ENCODE measurements at regions not wholly inside any gene's neighbourhood (a gene's known extent, or its start where the extent isn't known, plus 50 kb on each side); places are given as distances from the start of the nearest gene placed in this dataset.

- no peak overlapping the region for H3K4me3 Mint-ChIP-seq
- no peaks in the 10 kb centered on the region for H3K27me3 Mint-ChIP-seq
- H3K27ac Mint-ChIP-seq (ENCODE audit: low read depth): no peak overlapping the region
- H3K36me3 Mint-ChIP-seq (ENCODE audit: insufficient read depth): no peaks in the 10 kb centered on the region
- H3K4me1 Mint-ChIP-seq: no peaks in the 10 kb centered on the region
- no peak for DNase-seq (ENCODE audit: low spot score in 2 of 2)
- H3K9me3 Mint-ChIP-seq: peaks cover 5% of the 10 kb centered on the region
- no peak for ATAC-seq (replicated peaks; ENCODE audit: extremely low read depth, poor library complexity, severe bottlenecking)
Observed at GRCh38 chr11:127281534-127281933, 281.0 kb upstream of the KIRREL3 start.

GRCh38 chr11:127275774-127276173 lies 275.2 kb upstream of the KIRREL3 start:
- Mint-ChIP-seq H3K27ac (ENCODE audit: low read depth) (no peak overlapping the region), H3K36me3 (ENCODE audit: insufficient read depth) (peaks cover 2% of the 10 kb centered on the region), H3K4me1 (no peaks in the 10 kb centered on the region), H3K9me3 (peaks cover 26% of the 10 kb centered on the region), H3K27me3 (no peaks in the 10 kb centered on the region), H3K4me3 (no peak overlapping the region)
- no peak for DNase-seq (ENCODE audit: low spot score in 2 of 2)
- ATAC-seq (replicated peaks; ENCODE audit: extremely low read depth, poor library complexity, severe bottlenecking): no peak

- Mint-ChIP-seq H3K9me3 (peaks cover 26% of the 10 kb centered on the region), H3K27me3 (no peaks in the 10 kb centered on the region), H3K27ac (ENCODE audit: low read depth) (no peak overlapping the region), H3K36me3 (ENCODE audit: insufficient read depth) (peaks cover 2% of the 10 kb centered on the region), H3K4me1 (no peaks in the 10 kb centered on the region), H3K4me3 (no peak overlapping the region)
- no peak for DNase-seq (ENCODE audit: low spot score in 2 of 2)
- no peak for ATAC-seq (replicated peaks; ENCODE audit: extremely low read depth, poor library complexity, severe bottlenecking)
Observed at GRCh38 chr11:127274328-127274676, 273.7 kb upstream of the KIRREL3 start.

GRCh38 chr11:127273593-127274327 lies 273.2 kb upstream of the KIRREL3 start:
- Mint-ChIP-seq H3K36me3 (ENCODE audit: insufficient read depth) (peaks cover 2% of the 10 kb centered on the region), H3K27ac (ENCODE audit: low read depth) (no peak overlapping the region), H3K4me1 (no peaks in the 10 kb centered on the region), H3K27me3 (no peaks in the 10 kb centered on the region), H3K9me3 (peaks cover 26% of the 10 kb centered on the region), H3K4me3 (no peak overlapping the region)
- no peak for ATAC-seq (replicated peaks; ENCODE audit: extremely low read depth, poor library complexity, severe bottlenecking)
- no peak for DNase-seq (ENCODE audit: low spot score in 2 of 2)

- Mint-ChIP-seq H3K36me3 (ENCODE audit: insufficient read depth) (peaks cover 2% of the 10 kb centered on the region), H3K9me3 (peaks cover 32% of the 10 kb centered on the region), H3K27ac (ENCODE audit: low read depth) (no peak overlapping the region), H3K4me3 (no peak overlapping the region), H3K4me1 (no peaks in the 10 kb centered on the region), H3K27me3 (no peaks in the 10 kb centered on the region)
- no peak for DNase-seq (ENCODE audit: low spot score in 2 of 2)
- no peak for ATAC-seq (replicated peaks; ENCODE audit: extremely low read depth, poor library complexity, severe bottlenecking)
Observed at GRCh38 chr11:127270851-127271250, 270.3 kb upstream of the KIRREL3 start.

- no peak overlapping the region for H3K27ac Mint-ChIP-seq (ENCODE audit: low read depth)
- no peaks in the 10 kb centered on the region for H3K4me1 Mint-ChIP-seq
- peaks cover 2% of the 10 kb centered on the region for H3K36me3 Mint-ChIP-seq (ENCODE audit: insufficient read depth)
- no peak for ATAC-seq (replicated peaks; ENCODE audit: extremely low read depth, poor library complexity, severe bottlenecking)
- peaks cover 31% of the 10 kb centered on the region for H3K9me3 Mint-ChIP-seq
- H3K27me3 Mint-ChIP-seq: no peaks in the 10 kb centered on the region
- DNase-seq (ENCODE audit: low spot score in 2 of 2): no peak
- H3K4me3 Mint-ChIP-seq: no peak overlapping the region
Observed at GRCh38 chr11:127269911-127270310, 269.3 kb upstream of the KIRREL3 start.

GRCh38 chr11:127268932-127269331 lies 268.4 kb upstream of the KIRREL3 start:
- no peaks in the 10 kb centered on the region for H3K27me3 Mint-ChIP-seq
- peaks cover 27% of the 10 kb centered on the region for H3K9me3 Mint-ChIP-seq
- peaks cover 2% of the 10 kb centered on the region for H3K36me3 Mint-ChIP-seq (ENCODE audit: insufficient read depth)
- H3K4me3 Mint-ChIP-seq: no peak overlapping the region
- H3K4me1 Mint-ChIP-seq: no peaks in the 10 kb centered on the region
- ATAC-seq (replicated peaks; ENCODE audit: extremely low read depth, poor library complexity, severe bottlenecking) (no peak), DNase-seq (ENCODE audit: low spot score in 2 of 2) (no peak)
- H3K27ac Mint-ChIP-seq (ENCODE audit: low read depth): no peak overlapping the region

- Mint-ChIP-seq H3K27ac (ENCODE audit: low read depth) (no peak overlapping the region), H3K4me1 (no peaks in the 10 kb centered on the region), H3K36me3 (ENCODE audit: insufficient read depth) (peaks cover 2% of the 10 kb centered on the region), H3K9me3 (peaks cover 31% of the 10 kb centered on the region), H3K4me3 (no peak overlapping the region), H3K27me3 (no peaks in the 10 kb centered on the region)
- ATAC-seq (replicated peaks; ENCODE audit: extremely low read depth, poor library complexity, severe bottlenecking) (no peak), DNase-seq (ENCODE audit: low spot score in 2 of 2) (no peak)
Observed at GRCh38 chr11:127268521-127268920, 268.0 kb upstream of the KIRREL3 start.

- no peak overlapping the region for H3K4me3 Mint-ChIP-seq
- peaks cover 10% of the 10 kb centered on the region for H3K9me3 Mint-ChIP-seq
- H3K36me3 Mint-ChIP-seq (ENCODE audit: insufficient read depth): no peaks in the 10 kb centered on the region
- no peak overlapping the region for H3K27ac Mint-ChIP-seq (ENCODE audit: low read depth)
- ATAC-seq (replicated peaks; ENCODE audit: extremely low read depth, poor library complexity, severe bottlenecking) (no peak), DNase-seq (ENCODE audit: low spot score in 2 of 2) (no peak)
- H3K27me3 Mint-ChIP-seq: no peaks in the 10 kb centered on the region
- H3K4me1 Mint-ChIP-seq: no peaks in the 10 kb centered on the region
Observed at GRCh38 chr11:127259102-127259501, 258.5 kb upstream of the KIRREL3 start.

- DNase-seq (ENCODE audit: low spot score in 2 of 2) (no peak), ATAC-seq (replicated peaks; ENCODE audit: extremely low read depth, poor library complexity, severe bottlenecking) (no peak)
- Mint-ChIP-seq H3K4me1 (no peaks in the 10 kb centered on the region), H3K9me3 (peaks cover 5% of the 10 kb centered on the region), H3K4me3 (no peak overlapping the region), H3K27me3 (no peaks in the 10 kb centered on the region), H3K27ac (ENCODE audit: low read depth) (no peak overlapping the region), H3K36me3 (ENCODE audit: insufficient read depth) (no peaks in the 10 kb centered on the region)
Observed at GRCh38 chr11:127255209-127255608, 254.6 kb upstream of the KIRREL3 start.

GRCh38 chr11:127252321-127252720 lies 251.8 kb upstream of the KIRREL3 start:
- Mint-ChIP-seq H3K4me1 (no peaks in the 10 kb centered on the region), H3K9me3 (no peaks in the 10 kb centered on the region), H3K27ac (ENCODE audit: low read depth) (no peak overlapping the region), H3K27me3 (no peaks in the 10 kb centered on the region), H3K4me3 (no peak overlapping the region), H3K36me3 (ENCODE audit: insufficient read depth) (no peaks in the 10 kb centered on the region)
- DNase-seq (ENCODE audit: low spot score in 2 of 2): no peak
- ATAC-seq (replicated peaks; ENCODE audit: extremely low read depth, poor library complexity, severe bottlenecking): no peak

GRCh38 chr11:127249576-127249975 lies 249.0 kb upstream of the KIRREL3 start:
- H3K36me3 Mint-ChIP-seq (ENCODE audit: insufficient read depth): no peaks in the 10 kb centered on the region
- ATAC-seq (replicated peaks; ENCODE audit: extremely low read depth, poor library complexity, severe bottlenecking): no peak
- no peak overlapping the region for H3K4me3 Mint-ChIP-seq
- no peak overlapping the region for H3K27ac Mint-ChIP-seq (ENCODE audit: low read depth)
- H3K4me1 Mint-ChIP-seq: no peaks in the 10 kb centered on the region
- no peaks in the 10 kb centered on the region for H3K27me3 Mint-ChIP-seq
- peaks cover 8% of the 10 kb centered on the region for H3K9me3 Mint-ChIP-seq
- no peak for DNase-seq (ENCODE audit: low spot score in 2 of 2)

- Mint-ChIP-seq H3K4me1 (no peaks in the 10 kb centered on the region), H3K27ac (ENCODE audit: low read depth) (no peak overlapping the region), H3K9me3 (peaks cover 8% of the 10 kb centered on the region), H3K36me3 (ENCODE audit: insufficient read depth) (no peaks in the 10 kb centered on the region), H3K4me3 (no peak overlapping the region), H3K27me3 (no peaks in the 10 kb centered on the region)
- no peak for ATAC-seq (replicated peaks; ENCODE audit: extremely low read depth, poor library complexity, severe bottlenecking)
- DNase-seq (ENCODE audit: low spot score in 2 of 2): no peak
Observed at GRCh38 chr11:127248476-127248875, 247.9 kb upstream of the KIRREL3 start.
